SK-N-SH (cell line): ENCODE measurements at regions not wholly inside any gene's neighbourhood (a gene's known extent, or its start where the extent isn't known, plus 50 kb on each side); places are given as distances from the start of the nearest gene placed in this dataset.

Experiments
- CTCF ChIA-PET: fragments of 300-600, 350-600 bp; formaldehyde crosslinking; extraction: SDS; loops from one replicate; lab custom pipeline; 2021; lab: Yijun Ruan, JAX
- POLR2A ChIA-PET: fragments of 350-600 bp; sonication (Branson Sonifier 250); formaldehyde crosslinking; extraction: SDS; loops from one replicate; lab custom pipeline; 2020; ENCODE audit warnings: antibody characterized with exemption, inconsistent platforms; lab: Yijun Ruan, JAX
- DNase-seq: peaks from one replicate; pipeline ENCODE4 v3.0.0; 2012
- H2AFZ ChIP-seq: fragments of 200-600 bp; sonication (generic); 2 replicates; pipeline ENCODE4 v1.8.1; 2016; ENCODE audit warnings: antibody characterized with exemption, mild to moderate bottlenecking, low read depth
- H3F3A ChIP-seq: fragments of 200-600 bp; sonication (generic); replicated peaks from 2 replicates; pipeline ENCODE3; 2016; ENCODE audit warnings: antibody characterized with exemption, mild to moderate bottlenecking; ENCODE audit not compliant: insufficient read depth
- H3K27ac ChIP-seq, 2 experiments: fragments of 200-500 bp in 1 of 2; fragments of 200-600 bp in 1 of 2; sonication (Bioruptor generic) in 1 of 2; sonication (generic), shearing (Covaris generic) in 1 of 2; 2 replicates each; pipeline versions ENCODE4 v1.5.1 to v1.6.1; 2014 to 2016; ENCODE audit warnings: low read depth in 2 of 2, inconsistent platforms in 1 of 2, low read length in 1 of 2, mild to moderate bottlenecking in 1 of 2, mixed read lengths in 1 of 2
- H3K27me3 ChIP-seq: fragments of 200-600 bp; sonication (generic), shearing (Covaris generic); 2 replicates; pipeline ENCODE4 v1.6.1; 2016; ENCODE audit warnings: mixed run types; ENCODE audit not compliant: insufficient read depth
- H3K36me3 ChIP-seq, 2 experiments: fragments of 200-500 bp in 1 of 2; fragments of 200-600 bp in 1 of 2; sonication (Bioruptor generic) in 1 of 2; sonication (generic) in 1 of 2; replicated peaks in 1 of 2; 2 replicates each; pipeline versions ENCODE3 to v1.5.1; 2014 to 2016; ENCODE audit warnings: low read length in 1 of 2, mild to moderate bottlenecking in 1 of 2; ENCODE audit not compliant: insufficient read depth in 2 of 2, control insufficient read depth in 1 of 2
- H3K4me1 ChIP-seq, 2 experiments: fragments of 200-500 bp in 1 of 2; fragments of 200-600 bp in 1 of 2; sonication (Bioruptor generic) in 1 of 2; sonication (generic), shearing (Covaris generic) in 1 of 2; 2 replicates each; pipeline versions ENCODE4 v1.5.1 to v1.6.1; 2014 to 2016; ENCODE audit warnings: low read depth in 1 of 2, low read length in 1 of 2, mixed run types in 1 of 2; ENCODE audit not compliant: insufficient read depth in 2 of 2, control insufficient read depth in 1 of 2
- H3K4me2 ChIP-seq: fragments of 200-600 bp; sonication (generic), shearing (Covaris generic); 2 replicates; pipeline ENCODE4 v1.6.1; 2017; ENCODE audit warnings: mixed run types
- H3K4me3 ChIP-seq, 2 experiments: fragments of 200-500 bp in 1 of 2; fragments of 200-600 bp in 1 of 2; sonication (Bioruptor generic) in 1 of 2; sonication (generic), shearing (Covaris generic) in 1 of 2; 2 replicates each; pipeline versions ENCODE4 v1.5.1 to v1.8.1; 2014 to 2016; ENCODE audit warnings: low read depth in 2 of 2, inconsistent platforms in 1 of 2, low read length in 1 of 2, mild to moderate bottlenecking in 1 of 2, mixed read lengths in 1 of 2, moderate library complexity in 1 of 2
- H3K79me2 ChIP-seq: fragments of 200-600 bp; sonication (generic); 2 replicates; pipeline ENCODE4 v1.8.1; 2017; ENCODE audit warnings: mild to moderate bottlenecking; ENCODE audit not compliant: insufficient read depth
- H3K9ac ChIP-seq: fragments of 200-600 bp; sonication (generic); 2 replicates; pipeline ENCODE4 v1.6.1; 2017; ENCODE audit warnings: mixed run types
- H3K9me2 ChIP-seq: fragments of 200-600 bp; sonication (generic); 2 replicates; pipeline ENCODE4 v1.6.1; 2017; ENCODE audit warnings: mixed run types
- H3K9me3 ChIP-seq: fragments of 200-600 bp; sonication (generic); 2 replicates; pipeline ENCODE4 v1.6.1; 2017; ENCODE audit warnings: mixed run types, mild to moderate bottlenecking, moderate library complexity
- H4K20me1 ChIP-seq: fragments of 200-600 bp; sonication (generic); 2 replicates; pipeline ENCODE4 v1.6.1; 2017; ENCODE audit warnings: mild to moderate bottlenecking, mixed run types; ENCODE audit not compliant: insufficient read depth
- CTCF ChIP-seq: fragments of 200-600 bp; sonication (generic); IDR thresholded peaks from 2 replicates; pipeline ENCODE4 v1.6.1; 2017; ENCODE audit warnings: antibody characterized with exemption, mild to moderate bottlenecking, moderate library complexity
- FOSL2 ChIP-seq: IDR thresholded peaks from 2 replicates; pipeline ENCODE4 v1.4.0; 2012; ENCODE audit warnings: low read depth, mild to moderate bottlenecking, moderate library complexity, borderline replicate concordance
- FOXJ3 ChIP-seq: sonication (generic); formaldehyde crosslinking; IDR thresholded peaks from 2 replicates; pipeline ENCODE4 v1.5.1; 2020; ENCODE audit warnings: mild to moderate bottlenecking, missing genetic modification reagents
- IRF3 ChIP-seq: fragments of 150-350 bp; IDR thresholded peaks from 2 replicates; pipeline ENCODE4 v1.6.1; 2016; ENCODE audit warnings: mild to moderate bottlenecking, low read depth, low read length
- JUND ChIP-seq: IDR thresholded peaks from 2 replicates; pipeline ENCODE4 v1.4.0; 2012
- MEF2A ChIP-seq: IDR thresholded peaks from 2 replicates; pipeline ENCODE4 v1.4.0; 2012; ENCODE audit warnings: low read depth, borderline replicate concordance
- PBX3 ChIP-seq: IDR thresholded peaks from 2 replicates; pipeline ENCODE4; 2012
- TCF12 ChIP-seq: IDR thresholded peaks from 2 replicates; pipeline ENCODE4 v1.4.0; 2012
- TEAD4 ChIP-seq: IDR thresholded peaks from 2 replicates; pipeline ENCODE4 v1.4.0; 2012; ENCODE audit warnings: mild to moderate bottlenecking, borderline replicate concordance; ENCODE audit not compliant: insufficient read depth
- USF2 ChIP-seq: fragments of 150-350 bp; IDR thresholded peaks from 2 replicates; pipeline ENCODE4 v1.6.1; 2017; ENCODE audit warnings: antibody characterized with exemption, low read length, low read depth, borderline replicate concordance
- YY1 ChIP-seq: IDR thresholded peaks from 2 replicates; pipeline ENCODE4 v1.4.0; 2012; ENCODE audit warnings: low read depth, mild to moderate bottlenecking
- whole genome bisulfite sequencing: methylation state at CpG from one replicate; pipeline ENCODE4 v1.1.6; 2017; ENCODE audit warnings: low lambda C conversion rate; 5-methylcytosine and 5-hydroxymethylcytosine counted together

- no peak overlapping the region for H3K27ac ChIP-seq
- POLR2A ChIA-PET, result no interaction called here
- H2AFZ ChIP-seq, result no peak overlapping the region
- H3K9ac ChIP-seq, result no peak overlapping the region
- no peaks in the 10 kb centered on the region for H3K27me3 ChIP-seq
- CTCF ChIA-PET, result no interaction called here
- WGBS, result 10% methylated on average over 3 of the region's 3 CpGs
- H3K9me3 ChIP-seq, result no peaks in the 10 kb centered on the region
- H3F3A ChIP-seq, result no peaks in the 10 kb centered on the region
- no peak overlapping the region for H3K4me2 ChIP-seq
- DNase-seq, result no peak
- H3K4me3 ChIP-seq, result no peak overlapping the region
- TF ChIP-seq MEF2A (no peak), YY1 (no peak), CTCF (no peak), PBX3 (no peak), JUND (no peak), USF2 (no peak), IRF3 (no peak)
- no peaks in the 10 kb centered on the region for H3K36me3 ChIP-seq
- H3K79me2 ChIP-seq, result no peaks in the 10 kb centered on the region
- H3K4me1 ChIP-seq, result no peaks in the 10 kb centered on the region
- H4K20me1 ChIP-seq, result no peaks in the 10 kb centered on the region
- H3K9me2 ChIP-seq, result no peaks in the 10 kb centered on the region
Measured at GRCh38 chr14:87264796-87265195, 728.2 kb downstream of the GALC start.

- no peak overlapping the region for H3K4me3 ChIP-seq
- no peak for DNase-seq
- H3K9me2 ChIP-seq, result no peaks in the 10 kb centered on the region
- ChIA-PET CTCF (no interaction called here), POLR2A (no interaction called here)
- TF ChIP-seq TEAD4, result no peak
- TF ChIP-seq TCF12, result no peak
- TF ChIP-seq FOXJ3 (CRISPR knock-in tag), result no peak
- no peak for TF ChIP-seq FOSL2
- no peak overlapping the region for H3K9ac ChIP-seq
- no peaks in the 10 kb centered on the region for H3K27me3 ChIP-seq
- H3F3A ChIP-seq, result no peaks in the 10 kb centered on the region
- 0 out of 2 replicates have a peak, but pooled peaks cover 4% of the 10 kb centered on the region for H3K9me3 ChIP-seq
- H3K4me1 ChIP-seq, result no peaks in the 10 kb centered on the region
- H3K79me2 ChIP-seq, result no peaks in the 10 kb centered on the region
- no peaks in the 10 kb centered on the region for H4K20me1 ChIP-seq
- no peak overlapping the region for H3K27ac ChIP-seq
- no peak overlapping the region for H2AFZ ChIP-seq
- H3K36me3 ChIP-seq, result no peaks in the 10 kb centered on the region
- 0% methylated on average over 2 of the region's 2 CpGs for WGBS
- H3K4me2 ChIP-seq, result no peak overlapping the region
Measured at GRCh38 chr14:87264272-87264785, 728.7 kb downstream of the GALC start.
